Mesendoderm (in vitro differentiated cells): ENCODE measurements at regions not wholly inside any gene's neighbourhood (a gene's known extent, or its start where the extent isn't known, plus 50 kb on each side); places are given as distances from the start of the nearest gene placed in this dataset.

Experiments
- DNase-seq: peaks from one replicate; pipeline ENCODE4 v3.0.0; 2013
- H2AK5ac ChIP-seq: 2 replicates; pipeline ENCODE4 v1.6.1; 2013; ENCODE audit warnings: low read length, inconsistent platforms
- H2BK120ac ChIP-seq: 2 replicates; pipeline ENCODE4 v1.6.1; 2013; ENCODE audit warnings: low read depth, mild to moderate bottlenecking, low read length, moderate library complexity, mixed read lengths
- H2BK15ac ChIP-seq: replicated peaks from 2 replicates; pipeline ENCODE4 v1.6.1; 2013; ENCODE audit warnings: low read depth, mild to moderate bottlenecking, moderate library complexity
- H2BK5ac ChIP-seq: 2 replicates; pipeline ENCODE4 v1.6.1; 2013; ENCODE audit warnings: low read length, inconsistent platforms
- H3K18ac ChIP-seq: 2 replicates; pipeline ENCODE4 v1.6.1; 2013; ENCODE audit warnings: mild to moderate bottlenecking, low read length, mixed read lengths
- H3K23ac ChIP-seq: one replicate; pipeline ENCODE4 v1.6.1; 2013; ENCODE audit warnings: low read length
- H3K27ac ChIP-seq: 2 replicates; pipeline ENCODE4 v1.5.1; 2013; ENCODE audit warnings: low read depth, mild to moderate bottlenecking, inconsistent platforms, low read length, moderate library complexity
- H3K27me3 ChIP-seq: 2 replicates; pipeline ENCODE4 v1.6.1; 2013; ENCODE audit warnings: low read length, control low read depth, mild to moderate bottlenecking, inconsistent platforms; ENCODE audit not compliant: insufficient read depth, poor library complexity
- H3K36me3 ChIP-seq: 2 replicates; pipeline ENCODE4 v1.6.1; 2013; ENCODE audit warnings: low read length, inconsistent platforms; ENCODE audit not compliant: control insufficient read depth, insufficient read depth
- H3K4ac ChIP-seq: one replicate; pipeline ENCODE4 v1.6.1; 2013; ENCODE audit warnings: low read depth, mild to moderate bottlenecking, low read length, moderate library complexity
- H3K4me1 ChIP-seq: 2 replicates; pipeline ENCODE4 v1.6.1; 2013; ENCODE audit warnings: low read depth, low read length, inconsistent platforms; ENCODE audit not compliant: control insufficient read depth
- H3K4me2 ChIP-seq: 2 replicates; pipeline ENCODE4 v1.6.1; 2013; ENCODE audit warnings: low read length
- H3K4me3 ChIP-seq: 2 replicates; pipeline ENCODE4 v1.5.1; 2013; ENCODE audit warnings: mild to moderate bottlenecking, low read length
- H3K56ac ChIP-seq: one replicate; pipeline ENCODE4 v1.6.1; 2013; ENCODE audit warnings: low read length
- H3K79me1 ChIP-seq: 2 replicates; pipeline ENCODE4 v1.6.1; 2013; ENCODE audit warnings: low read length, inconsistent platforms
- H3K79me2 ChIP-seq: 2 replicates; pipeline ENCODE4 v1.6.1; 2013; ENCODE audit warnings: mild to moderate bottlenecking, low read length; ENCODE audit not compliant: control insufficient read depth, insufficient read depth
- H3K9ac ChIP-seq: 2 replicates; pipeline ENCODE4 v1.6.1; 2013; ENCODE audit warnings: low read length, inconsistent platforms
- H4K5ac ChIP-seq: one replicate; pipeline ENCODE4 v1.6.1; 2013; ENCODE audit warnings: low read length
- H4K8ac ChIP-seq: one replicate; pipeline ENCODE4 v1.6.1; 2013; ENCODE audit warnings: low read depth, mild to moderate bottlenecking, control low read depth, low read length, moderate library complexity
- WGBS: extraction: QIAGEN DNeasy Blood & Tissue Kit; methylation state at CpG from one replicate; pipeline ENCODE4 v1.1.7; 2013; ENCODE audit warnings: low lambda C conversion rate, missing lambda C conversion rate; ENCODE audit not compliant: insufficient coverage; ENCODE audit errors: extremely low coverage; 5-methylcytosine and 5-hydroxymethylcytosine counted together

- DNase-seq: no peak
- Histone ChIP-seq H3K36me3 (no peaks in the 10 kb centered on the region), H3K4ac (no peak overlapping the region), H3K9ac (no peak overlapping the region), H3K23ac (no peak overlapping the region), H3K4me2 (no peak overlapping the region), H3K27ac (no peak overlapping the region), H2BK15ac (no peak overlapping the region), H4K8ac (no peak overlapping the region), H3K18ac (no peak overlapping the region), H4K5ac (no peak overlapping the region), H3K27me3 (no peaks in the 10 kb centered on the region), H2BK5ac (no peak overlapping the region), H3K4me1 (no peaks in the 10 kb centered on the region), H2AK5ac (no peak overlapping the region), H3K4me3 (no peak overlapping the region), H3K56ac (no peak overlapping the region), H2BK120ac (no peak overlapping the region), H3K79me1 (no peaks in the 10 kb centered on the region), H3K79me2 (no peaks in the 10 kb centered on the region)
- WGBS: no CpG with 5 or more reads among the region's 2 CpGs
Observed at GRCh38 chr19:31098836-31099235, 250.4 kb downstream of the TSHZ3 start.

- H3K79me1 ChIP-seq: no peaks in the 10 kb centered on the region
- H3K27me3 ChIP-seq: no peaks in the 10 kb centered on the region
- no peak overlapping the region for H3K18ac ChIP-seq
- no peak overlapping the region for H3K4ac ChIP-seq
- no peak overlapping the region for H3K4me3 ChIP-seq
- no peak overlapping the region for H3K9ac ChIP-seq
- H2BK15ac ChIP-seq: no peak overlapping the region
- DNase-seq: no peak
- no peak overlapping the region for H2BK5ac ChIP-seq
- no peak overlapping the region for H3K27ac ChIP-seq
- no peak overlapping the region for H4K8ac ChIP-seq
- no peak overlapping the region for H3K4me2 ChIP-seq
- H2BK120ac ChIP-seq: no peak overlapping the region
- H3K23ac ChIP-seq: no peak overlapping the region
- no CpG with 5 or more reads among the region's 11 CpGs for WGBS
- no peak overlapping the region for H3K56ac ChIP-seq
- H3K79me2 ChIP-seq: no peaks in the 10 kb centered on the region
- no peaks in the 10 kb centered on the region for H3K36me3 ChIP-seq
- no peak overlapping the region for H4K5ac ChIP-seq
- no peaks in the 10 kb centered on the region for H3K4me1 ChIP-seq
- H2AK5ac ChIP-seq: no peak overlapping the region
Observed at GRCh38 chr19:31096935-31097545, 252.2 kb downstream of the TSHZ3 start.

- no CpG with 5 or more reads among the region's 22 CpGs for WGBS
Observed at GRCh38 chr19:31096062-31096830, 253.0 kb downstream of the TSHZ3 start.

GRCh38 chr19:31095100-31095804 is 254.0 kb downstream of the TSHZ3 start:
- Histone ChIP-seq H3K36me3 (no peaks in the 10 kb centered on the region), H3K4me2 (no peak overlapping the region), H4K8ac (no peak overlapping the region), H4K5ac (no peak overlapping the region), H2BK120ac (no peak overlapping the region), H3K79me2 (no peaks in the 10 kb centered on the region), H3K23ac (no peak overlapping the region), H2BK15ac (no peak overlapping the region), H2AK5ac (no peak overlapping the region), H3K79me1 (no peaks in the 10 kb centered on the region), H3K56ac (no peak overlapping the region), H2BK5ac (no peak overlapping the region), H3K9ac (no peak overlapping the region), H3K27me3 (no peaks in the 10 kb centered on the region), H3K18ac (no peak overlapping the region), H3K27ac (no peak overlapping the region), H3K4me1 (no peaks in the 10 kb centered on the region), H3K4me3 (no peak overlapping the region), H3K4ac (no peak overlapping the region)
- no peak for DNase-seq
- no CpG with 5 or more reads among the region's 6 CpGs for WGBS

More at GRCh38 chr19:31096062-31096830, 253.0 kb downstream of the TSHZ3 start:
- no peak overlapping the region for H3K23ac ChIP-seq
- no peaks in the 10 kb centered on the region for H3K79me2 ChIP-seq
- no peak overlapping the region for H2AK5ac ChIP-seq
- H3K4me2 ChIP-seq: no peak overlapping the region
- DNase-seq: peak; percentile 23
- no peaks in the 10 kb centered on the region for H3K36me3 ChIP-seq
- no peak overlapping the region for H3K56ac ChIP-seq
- no peak overlapping the region for H2BK120ac ChIP-seq
- H3K79me1 ChIP-seq: no peaks in the 10 kb centered on the region
- H3K18ac ChIP-seq: no peak overlapping the region
- H4K5ac ChIP-seq: no peak overlapping the region
- H4K8ac ChIP-seq: no peak overlapping the region
- no peak overlapping the region for H3K4ac ChIP-seq
- no peak overlapping the region for H3K4me3 ChIP-seq
- no peak overlapping the region for H2BK5ac ChIP-seq
- H3K9ac ChIP-seq: no peak overlapping the region
- no peaks in the 10 kb centered on the region for H3K4me1 ChIP-seq
- no peak overlapping the region for H3K27ac ChIP-seq
- no peak overlapping the region for H2BK15ac ChIP-seq
- no peaks in the 10 kb centered on the region for H3K27me3 ChIP-seq

- Histone ChIP-seq H3K23ac (no peak overlapping the region), H3K27me3 (no peaks in the 10 kb centered on the region), H4K5ac (no peak overlapping the region), H4K8ac (no peak overlapping the region), H3K36me3 (no peaks in the 10 kb centered on the region), H2BK120ac (no peak overlapping the region), H3K79me2 (no peaks in the 10 kb centered on the region), H3K79me1 (no peaks in the 10 kb centered on the region), H3K27ac (no peak overlapping the region), H3K4me1 (no peaks in the 10 kb centered on the region), H3K56ac (no peak overlapping the region), H2BK5ac (no peak overlapping the region), H3K4ac (no peak overlapping the region), H3K4me3 (no peak overlapping the region), H3K9ac (no peak overlapping the region), H3K18ac (no peak overlapping the region), H3K4me2 (no peak overlapping the region), H2AK5ac (no peak overlapping the region), H2BK15ac (no peak overlapping the region)
- WGBS: no CpG with 5 or more reads among the region's 11 CpGs
- DNase-seq: no peak
Observed at GRCh38 chr19:31092274-31092673, 257.0 kb downstream of the TSHZ3 start.
